Midbrain (tissue), 1 donor: ENCODE measurements at regions not wholly inside any gene's neighbourhood (a gene's known extent, or its start where the extent isn't known, plus 50 kb on each side); places are given as distances from the start of the nearest gene placed in this dataset.

ENCODE experiments used
- DNase-seq: peaks from one replicate; lab custom pipeline; 2025; lab: John Stamatoyannopoulos, UW

DNA sequence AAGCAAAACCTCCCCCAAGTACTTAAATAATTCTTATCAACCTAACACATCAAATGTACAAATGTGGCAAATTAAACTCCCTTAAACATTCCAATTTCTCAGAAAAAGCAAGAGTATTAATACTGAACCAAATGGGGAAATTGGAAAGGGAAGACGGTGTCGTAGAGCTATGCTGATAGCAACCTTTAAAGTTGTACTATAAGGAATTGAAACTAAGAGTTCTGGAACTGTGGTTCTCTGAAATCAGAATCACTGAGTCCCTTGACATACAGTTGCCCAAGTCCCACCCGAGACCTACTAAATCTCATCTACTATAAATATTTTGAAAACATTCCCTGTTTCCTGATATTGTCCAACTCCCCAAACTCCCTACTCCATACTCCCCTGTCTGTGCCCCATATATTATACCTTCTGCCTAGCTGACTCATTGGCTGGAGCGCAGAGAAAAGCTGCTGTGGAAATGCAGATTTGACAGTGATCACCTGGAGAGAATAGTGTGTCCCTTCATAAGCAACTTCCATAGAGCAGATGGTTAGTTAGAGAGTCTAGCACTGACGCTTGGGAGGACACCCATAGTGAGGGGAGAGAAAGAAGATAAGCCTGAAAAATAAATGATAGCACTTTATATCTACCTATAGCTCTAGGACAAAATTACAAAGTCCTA lies 51.4 kb upstream of the ITM2B start:
- DNase-seq: no peak

DNA sequence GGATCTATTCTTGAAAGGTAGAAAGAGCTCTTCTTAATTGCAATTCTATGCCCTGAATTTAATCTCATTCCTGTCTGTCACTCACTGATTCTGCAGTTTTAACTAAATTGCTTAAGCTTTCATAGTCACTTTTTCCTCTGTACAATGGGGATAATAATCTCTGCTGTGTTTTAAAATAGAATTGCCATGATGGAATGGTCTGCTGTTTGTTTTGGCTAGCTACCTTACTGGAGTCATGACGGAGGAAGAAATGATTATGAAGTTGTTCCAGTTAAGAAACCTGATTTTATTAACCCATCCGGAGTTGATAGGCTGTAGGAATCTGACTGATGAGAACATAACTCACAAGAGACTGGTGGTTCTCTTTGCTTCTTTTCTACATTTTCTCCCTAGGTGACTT lies 54.9 kb upstream of the ITM2B start:
- no peak for DNase-seq

DNA sequence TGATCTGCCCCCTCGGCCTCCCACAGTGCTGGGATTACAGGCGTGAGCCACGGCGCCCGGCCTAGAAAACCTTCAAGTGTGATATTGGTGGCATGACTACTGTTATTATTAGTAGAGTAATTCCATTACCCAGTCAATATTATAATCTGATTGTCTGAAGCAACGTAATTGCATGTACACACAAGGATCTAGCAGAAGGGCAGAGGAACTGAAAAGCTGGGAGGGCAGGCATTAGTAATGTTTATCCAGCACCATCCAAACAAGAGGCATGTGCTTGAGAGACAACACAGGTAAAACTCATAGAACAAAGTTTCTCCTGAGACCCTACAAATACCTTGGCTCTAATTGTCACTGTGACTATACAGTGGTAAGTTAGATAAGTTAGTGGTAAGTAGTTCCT lies 56.2 kb upstream of the ITM2B start:
- DNase-seq: no peak

DNA sequence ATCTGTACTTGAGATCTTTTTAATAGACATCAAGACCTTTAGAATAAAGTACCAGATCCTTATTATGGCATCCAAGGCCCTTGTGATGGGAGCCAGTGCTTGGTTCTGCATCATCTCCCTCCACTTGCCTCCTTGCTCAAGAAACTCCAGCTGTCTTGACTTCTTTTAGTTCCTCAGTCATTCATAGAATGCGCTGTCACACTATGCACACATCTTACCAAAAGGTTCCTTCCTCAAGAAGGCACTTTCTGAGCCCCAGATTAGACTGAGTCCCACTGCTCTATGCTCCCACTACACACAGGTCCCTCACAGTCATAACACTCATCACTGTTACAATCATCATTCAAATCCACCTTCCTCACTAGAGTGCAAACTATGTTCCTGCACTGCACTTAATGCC lies 57.8 kb upstream of the ITM2B start:
- DNase-seq: no peak

DNA sequence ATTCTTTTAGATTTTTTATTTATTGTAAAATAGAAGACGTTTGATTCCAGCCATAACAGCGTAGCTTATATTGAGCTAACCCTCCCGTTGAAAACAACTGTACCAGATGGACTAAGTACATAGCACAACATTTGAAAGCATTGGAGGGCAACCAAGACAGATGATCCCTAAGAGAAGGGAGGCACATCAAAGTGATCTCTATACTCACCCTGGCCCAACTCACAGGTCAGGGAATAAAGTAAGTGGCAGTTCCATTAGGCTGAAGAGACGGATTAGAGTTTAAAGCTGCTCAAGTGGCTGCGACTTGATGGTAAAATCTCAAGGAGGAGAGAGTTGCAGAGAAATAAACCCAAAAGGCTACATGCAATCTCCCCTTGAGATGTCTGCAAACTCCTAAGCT lies 65.1 kb upstream of the ITM2B start:
- no peak for DNase-seq

DNA sequence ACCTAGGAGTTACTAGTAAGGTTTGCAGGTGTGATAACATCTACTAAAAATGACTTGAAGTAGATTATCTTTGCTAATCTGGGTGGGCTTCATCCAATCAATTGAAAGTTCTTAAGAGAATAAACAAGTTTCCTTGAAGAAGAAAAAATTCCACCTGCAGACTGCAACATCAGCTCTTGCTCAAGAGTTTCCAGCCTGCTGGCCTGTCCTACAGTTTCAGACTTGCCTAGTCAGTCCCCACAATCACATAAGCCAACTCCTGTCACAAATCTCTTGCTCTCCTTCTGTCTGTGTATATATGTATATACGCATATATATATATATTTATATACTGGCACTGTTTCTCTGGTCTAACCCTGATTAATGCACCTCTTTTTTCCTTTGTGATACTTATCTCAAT lies 67.3 kb upstream of the ITM2B start:
- no peak for DNase-seq

DNA sequence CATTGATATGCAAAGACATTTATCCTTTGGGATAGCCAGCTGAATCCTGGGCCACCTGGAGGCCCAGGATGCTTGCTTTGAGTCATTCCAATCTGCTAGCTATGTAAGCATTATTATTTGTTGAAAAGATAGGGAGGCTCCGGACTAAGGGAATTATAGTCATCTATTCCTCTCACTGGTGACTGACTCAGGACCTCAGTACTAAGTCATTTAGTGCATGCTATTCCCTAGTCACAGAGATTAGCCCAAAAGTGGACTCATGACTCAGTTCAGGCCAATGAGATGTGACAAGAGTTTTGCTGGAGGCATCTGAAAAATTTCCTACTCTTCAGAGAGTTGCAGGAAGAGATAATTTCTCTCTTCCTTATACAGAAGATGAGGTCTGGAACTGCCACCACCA lies 67.9 kb upstream of the ITM2B start:
- no peak for DNase-seq

DNA sequence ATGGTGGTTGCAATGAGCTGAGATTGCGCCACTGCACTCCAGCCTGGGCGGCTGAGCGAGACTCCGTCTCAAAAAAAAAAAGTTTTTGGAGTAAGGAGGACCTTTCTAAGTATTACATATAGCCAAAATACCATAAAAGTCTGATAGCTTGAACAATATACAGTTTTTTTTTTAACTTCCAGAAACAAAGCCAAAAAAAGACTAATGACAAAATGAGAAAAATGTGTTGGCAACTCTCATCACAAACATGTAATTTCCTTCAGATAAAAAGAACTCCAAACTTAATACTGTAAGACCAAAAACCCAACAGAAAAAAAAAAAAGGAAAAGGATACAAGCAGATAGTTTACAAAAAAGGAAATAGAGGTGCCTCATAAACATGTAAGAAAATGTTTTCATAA lies 68.2 kb upstream of the MED4 start:
- no peak for DNase-seq

DNA sequence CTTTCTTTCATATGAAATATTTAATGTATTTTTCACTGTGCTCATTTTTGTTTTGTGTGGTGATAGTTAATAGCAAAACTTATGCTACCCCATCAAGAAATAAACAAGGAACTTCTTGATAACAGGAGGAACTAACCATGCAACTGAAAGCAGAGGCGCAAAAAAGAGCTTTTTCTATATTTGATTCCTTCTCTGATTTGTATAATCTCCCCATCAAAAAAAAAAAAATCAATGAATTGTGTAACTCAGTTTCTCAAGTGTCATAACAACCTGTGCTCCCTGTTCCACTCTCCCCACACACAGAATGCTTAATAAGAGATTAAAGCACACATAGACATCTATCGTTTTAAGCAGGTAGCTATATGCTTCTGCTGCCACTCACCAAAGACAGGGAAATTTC lies 67.3 kb upstream of the MED4 start:
- DNase-seq: no peak

DNA sequence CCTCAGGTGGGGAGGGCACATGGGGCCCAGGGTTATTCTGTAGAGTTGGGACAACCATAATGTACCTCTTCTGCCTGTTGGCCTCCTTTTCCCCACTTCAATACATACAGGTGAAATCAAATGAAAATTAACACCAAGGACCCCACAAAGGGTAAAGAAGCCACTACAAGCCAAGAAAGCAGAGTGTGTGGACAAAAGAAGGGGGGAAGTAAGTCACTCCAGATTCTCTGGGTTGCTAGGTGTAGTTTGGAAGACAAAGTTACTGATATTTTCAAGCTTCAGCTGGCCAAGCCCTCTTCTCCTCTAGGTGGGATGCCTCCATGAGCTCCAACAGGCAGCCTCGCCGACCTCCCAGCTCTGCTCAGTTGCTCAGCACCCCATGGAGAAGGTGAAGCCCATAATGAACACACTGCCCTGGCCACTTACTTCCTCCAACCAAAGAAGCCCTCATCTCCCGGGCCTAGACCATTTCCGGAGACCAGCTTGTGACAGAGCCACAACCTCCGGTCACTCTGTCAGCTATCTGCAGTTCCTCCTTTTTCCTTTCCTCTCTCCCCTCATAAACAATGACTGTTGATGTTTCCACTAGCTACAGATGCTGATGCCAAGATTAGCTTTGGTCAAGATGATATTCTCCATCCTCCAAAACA lies 66.8 kb upstream of the MED4 start:
- DNase-seq: peak; percentile 31

DNA sequence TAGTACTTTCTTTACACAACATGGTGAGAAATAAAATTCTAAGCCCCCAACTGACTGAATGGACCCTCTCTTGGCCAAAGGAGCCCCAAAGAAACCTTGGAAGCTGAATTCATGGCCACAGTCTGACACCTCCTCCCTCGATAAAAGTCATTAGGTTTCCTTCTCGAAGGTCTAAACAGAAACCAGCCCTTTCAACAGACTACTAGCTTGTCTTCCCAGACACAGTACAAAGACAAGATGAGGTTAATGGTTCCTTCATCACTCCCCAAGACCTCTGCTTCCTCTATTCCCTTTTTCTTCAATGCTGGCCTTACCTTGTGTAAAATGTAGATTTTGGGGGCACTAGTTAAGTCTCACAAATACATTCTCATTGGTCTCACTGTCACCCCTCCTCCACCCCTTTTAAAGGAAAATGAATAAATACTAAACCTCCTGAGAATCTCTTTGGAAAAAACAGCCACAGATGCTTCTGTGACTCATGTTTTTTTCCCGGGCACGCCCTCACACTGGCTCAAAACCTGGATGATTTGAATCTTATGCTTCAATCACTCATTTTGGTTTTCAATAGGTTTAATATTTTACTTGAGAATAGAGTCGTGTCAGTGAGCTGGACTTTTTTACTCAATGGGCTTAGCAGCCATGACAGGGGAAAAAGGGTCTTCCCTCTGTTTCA lies 65.8 kb upstream of the MED4 start:
- no peak for DNase-seq

DNA sequence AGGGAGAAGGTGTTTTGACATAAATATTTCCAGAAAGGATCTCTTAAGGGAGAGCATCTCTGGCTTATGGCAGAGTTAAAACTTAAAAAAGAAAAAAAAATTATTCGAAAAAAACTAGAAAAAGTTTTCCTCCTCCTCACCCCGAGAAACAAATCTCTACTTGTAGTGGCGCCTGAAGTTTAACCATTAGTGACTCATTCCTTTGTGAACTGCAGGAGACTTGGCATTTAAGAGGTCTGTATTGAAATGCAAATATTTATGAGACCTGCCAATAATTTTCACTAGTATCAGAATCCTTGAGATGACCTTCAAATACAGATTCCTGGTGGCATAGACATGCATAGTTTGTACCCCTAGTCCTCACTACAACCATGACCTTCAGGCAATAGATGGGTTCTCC lies 64.9 kb upstream of the MED4 start:
- no peak for DNase-seq

DNA sequence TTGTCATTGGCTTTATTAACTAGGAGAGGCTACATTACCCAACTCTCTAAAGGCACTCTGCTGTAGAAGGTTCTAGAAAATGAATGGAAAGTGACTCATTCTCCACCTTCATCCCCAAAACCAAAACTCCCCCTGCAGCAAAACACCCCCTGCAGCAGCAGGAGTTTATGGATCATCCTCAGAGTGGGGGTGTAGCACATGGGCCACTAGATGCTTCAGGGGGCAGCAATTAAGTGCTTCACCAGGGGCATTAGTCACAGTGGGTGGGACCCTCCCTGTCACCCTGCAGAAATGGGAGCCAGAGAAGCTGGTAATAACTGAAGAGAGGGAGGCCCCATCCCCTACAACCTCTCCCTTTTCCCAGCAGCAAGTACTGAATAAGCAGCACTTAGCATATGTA lies 64.5 kb upstream of the MED4 start:
- DNase-seq: no peak

DNA sequence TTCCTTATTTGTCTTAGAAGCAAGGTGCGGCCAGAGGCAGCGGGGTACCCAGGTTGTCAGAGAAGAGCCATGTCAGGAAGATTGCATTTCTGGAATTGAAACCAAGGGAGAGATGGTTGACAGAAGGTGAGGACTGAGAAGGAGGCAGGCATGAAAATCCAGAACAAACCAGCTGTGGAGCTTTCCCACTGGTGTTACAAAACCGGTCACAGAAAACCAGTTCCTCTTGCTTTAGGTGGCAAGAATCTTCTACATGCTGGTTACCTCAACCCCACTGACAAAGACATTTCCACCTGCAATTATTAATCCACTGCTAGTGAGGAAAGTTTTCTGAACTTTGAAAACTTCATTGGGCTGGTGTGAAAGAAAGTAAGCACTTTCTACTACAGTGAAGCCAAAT lies 64.0 kb upstream of the MED4 start:
- DNase-seq: no peak

DNA sequence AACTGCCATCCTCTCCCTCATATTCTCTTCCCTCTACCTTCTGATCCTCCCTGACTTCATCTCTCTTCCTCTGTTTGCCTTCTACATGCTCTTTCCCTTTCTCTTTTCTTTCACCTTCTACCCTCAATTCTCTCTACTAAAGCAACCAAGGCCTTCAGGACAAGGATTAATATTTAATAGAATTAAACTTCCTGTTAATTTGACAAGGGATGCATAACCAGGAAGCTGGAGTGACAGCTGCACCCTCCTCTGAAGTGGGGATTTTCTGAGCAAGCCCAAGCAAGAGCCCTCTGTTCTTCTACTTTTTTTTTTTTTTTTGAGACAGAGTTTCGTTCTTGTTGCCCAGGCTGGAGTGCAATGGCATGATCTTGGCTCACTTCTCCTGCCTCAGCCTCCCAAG lies 63.4 kb upstream of the MED4 start:
- no peak for DNase-seq

DNA sequence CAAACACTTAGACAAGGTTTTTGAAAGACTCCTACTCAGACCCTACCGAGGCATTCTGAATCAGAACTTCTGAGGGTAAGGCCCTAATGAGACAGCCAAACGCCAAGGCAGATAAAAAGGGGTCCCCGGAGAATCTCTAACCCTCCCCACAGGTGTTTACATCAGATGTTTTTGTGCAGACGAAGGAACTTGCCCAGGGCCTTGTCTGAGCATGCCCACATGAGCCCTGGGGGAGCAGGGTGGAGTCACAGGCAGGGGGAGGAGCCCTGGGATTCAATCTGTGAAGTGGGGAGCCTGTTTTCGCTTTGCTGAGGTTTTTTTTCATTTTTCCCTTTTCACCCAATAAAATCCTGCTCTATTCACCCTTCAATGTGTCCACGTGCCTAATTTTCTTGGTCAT lies 61.6 kb upstream of the MED4 start:
- no peak for DNase-seq

DNA sequence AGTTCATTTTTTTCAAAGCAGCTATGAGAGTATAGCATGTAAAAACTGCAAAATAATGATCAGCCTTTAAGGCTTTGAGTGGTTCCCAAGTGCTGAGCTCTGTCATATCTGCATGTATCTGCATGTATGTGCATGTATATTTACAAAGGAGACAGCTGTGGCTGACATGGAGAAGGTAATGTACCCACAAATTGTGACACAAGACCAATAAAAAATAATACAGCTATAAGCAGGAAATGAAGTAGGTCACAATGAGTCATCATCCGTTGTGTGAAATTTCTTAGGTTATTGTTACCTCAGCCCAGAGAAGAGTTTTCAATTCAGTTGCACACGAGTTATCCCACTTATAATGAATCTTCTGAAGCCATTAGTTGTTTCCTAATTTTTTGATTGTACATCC lies 60.9 kb upstream of the MED4 start:
- DNase-seq: no peak

DNA sequence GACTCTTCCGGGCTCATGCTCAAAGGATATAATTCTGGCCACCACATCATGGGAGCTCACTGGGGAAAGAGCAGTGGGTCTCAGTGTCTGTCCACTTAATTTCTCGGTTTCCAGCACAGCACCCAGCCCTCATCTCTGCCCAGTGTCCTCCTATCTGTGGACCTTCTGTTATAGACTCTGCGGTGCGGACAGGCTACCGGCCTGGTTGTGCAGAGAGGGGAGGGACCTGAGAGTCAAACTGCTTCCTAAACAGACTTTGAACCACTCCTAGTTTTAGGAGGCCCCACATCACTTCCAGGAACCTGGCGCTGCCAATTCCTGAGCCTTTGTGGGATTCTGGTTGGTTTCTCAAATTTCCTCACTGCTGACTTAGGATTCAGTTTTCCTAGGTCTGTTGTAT lies 59.8 kb upstream of the MED4 start:
- DNase-seq: no peak

DNA sequence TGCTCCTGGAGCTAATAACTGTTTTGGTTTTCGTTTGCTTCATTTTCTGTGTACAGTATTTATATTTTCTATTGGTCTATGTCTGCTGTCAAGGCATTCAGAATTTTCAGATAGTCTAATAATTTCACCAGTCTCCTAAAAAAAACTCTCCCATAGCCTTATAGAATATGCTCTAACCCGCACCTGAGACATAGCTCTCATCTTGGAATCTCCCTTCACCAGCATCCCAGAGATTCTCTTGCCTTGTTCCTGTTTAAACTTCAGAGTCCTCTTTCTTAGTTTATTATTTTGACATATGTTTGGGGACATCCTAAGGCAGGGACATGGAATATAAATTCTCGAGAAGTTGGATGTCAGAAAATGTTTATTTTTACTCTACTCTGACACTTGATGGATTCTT lies 58.3 kb upstream of the MED4 start:
- no peak for DNase-seq

DNA sequence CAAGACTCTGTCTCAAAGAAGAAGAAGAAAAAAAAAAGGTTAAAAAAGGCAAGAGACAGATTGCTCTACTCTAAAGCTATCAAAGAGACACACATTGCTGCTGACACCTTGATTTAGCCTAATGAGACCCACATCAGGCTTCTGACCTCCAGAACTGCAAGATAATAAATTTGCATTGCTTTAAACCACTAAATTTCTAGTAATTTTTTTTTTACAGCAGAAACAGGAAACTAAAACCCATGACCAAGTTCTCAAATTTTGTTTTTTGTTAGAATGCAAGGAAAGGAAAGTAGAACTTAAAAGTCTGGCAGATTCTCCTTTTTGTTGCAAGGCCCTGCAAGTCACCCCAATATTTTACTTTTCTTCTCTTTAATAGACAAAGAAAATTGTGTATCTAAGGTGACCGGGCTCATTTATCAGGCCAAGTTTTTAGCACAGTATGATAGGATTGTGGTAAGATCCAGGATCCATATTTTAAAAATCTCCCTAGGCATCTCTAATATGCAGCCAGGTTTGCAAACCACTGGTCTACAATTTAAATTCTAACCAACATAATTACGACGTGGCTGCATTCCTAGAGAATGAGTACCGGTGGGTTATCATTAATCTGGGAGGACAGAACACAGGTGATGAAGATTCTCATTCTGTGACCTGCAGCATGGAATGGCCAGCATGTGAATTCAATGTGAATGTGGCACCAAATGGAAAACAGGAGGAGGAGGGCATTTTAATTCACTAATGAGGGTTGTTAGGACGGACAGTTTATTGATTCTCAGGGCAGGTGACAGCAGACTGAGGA lies 56.7 kb upstream of the MED4 start:
- no peak for DNase-seq

DNA sequence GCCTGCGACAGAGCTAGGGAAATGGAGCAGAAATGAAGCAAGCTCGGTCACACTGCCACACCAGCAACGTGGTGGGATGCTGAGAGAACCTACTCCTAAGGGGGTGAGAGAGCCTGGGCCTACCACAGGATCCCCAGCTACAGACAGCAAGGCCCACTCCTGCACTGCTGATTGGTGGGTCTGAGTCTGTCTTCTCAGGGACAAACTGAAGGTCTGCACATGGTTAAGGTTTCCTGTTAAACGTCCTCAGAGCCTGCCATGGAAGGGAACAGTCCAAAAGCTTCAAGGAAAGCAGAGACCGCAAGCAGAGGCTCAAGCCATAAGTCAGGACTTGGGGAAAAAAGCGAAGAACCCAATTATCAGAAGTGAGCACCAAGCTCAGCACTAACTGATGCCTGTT lies 53.5 kb upstream of the MED4 start:
- DNase-seq: no peak

DNA sequence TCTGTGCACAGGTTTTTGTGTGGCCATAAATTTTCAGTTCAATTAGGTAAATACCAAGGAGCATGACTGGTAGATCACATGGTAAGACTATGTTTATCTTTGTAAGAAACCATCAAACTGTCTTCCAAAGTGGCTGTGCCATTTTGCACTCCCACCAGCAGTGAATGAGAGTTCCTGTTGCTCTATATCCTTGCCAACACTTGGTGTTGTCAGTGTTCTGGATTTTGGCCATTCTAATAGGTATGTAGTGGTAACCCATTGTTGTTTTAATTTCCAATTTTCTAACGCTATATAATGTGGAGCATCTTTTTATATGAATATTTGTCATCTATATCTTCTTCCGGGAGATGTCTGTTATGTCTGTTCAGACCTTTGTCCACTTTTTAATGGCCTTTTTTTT lies 51.7 kb upstream of the MED4 start:
- DNase-seq: no peak

DNA sequence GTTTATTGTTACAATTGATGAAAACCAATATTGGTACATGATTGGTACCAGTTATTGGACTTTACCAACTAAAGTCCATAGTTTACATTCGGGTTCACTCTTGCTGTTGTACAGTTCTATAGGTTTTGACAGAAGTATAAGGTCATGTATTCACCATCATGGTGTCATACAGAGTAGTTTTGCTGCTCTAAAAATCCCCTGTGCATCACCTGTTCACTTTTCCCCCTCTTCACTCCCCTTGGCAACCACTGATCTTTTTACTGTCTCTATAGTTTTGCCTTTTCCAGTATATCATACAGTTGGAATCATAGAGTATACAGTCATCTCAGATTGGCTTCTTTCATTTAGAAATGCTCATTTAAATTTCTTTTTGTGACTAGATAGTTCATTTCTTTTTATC lies 51.2 kb upstream of the MED4 start:
- no peak for DNase-seq
